ENCODE measurements at regions not wholly inside any gene's neighbourhood (a gene's known extent, or its start where the extent isn't known, plus 50 kb on each side); places are given as distances from the start of the nearest gene placed in this dataset.

GRCh38 chr9:119634006-119634405, 264.8 kb upstream of the BRINP1 start:
- Histone ChIP-seq H3K27me3 (ENCODE audit: control insufficient read depth in 4 of 4, insufficient read depth in 4 of 4, low read length in 3 of 4) (no peaks in the 10 kb centered on the region), H3K27ac (ENCODE audit: low read depth in 1 of 2, low read length in 2 of 2) (no peak overlapping the region), H3K9ac (ENCODE audit: low read depth in 1 of 2, low read length in 2 of 2) (no peak overlapping the region), H3K36me3 (ENCODE audit: control insufficient read depth in 4 of 4, insufficient read depth in 3 of 4, low read depth in 1 of 4, low read length in 3 of 4) (no peaks in the 10 kb centered on the region), H3K4me3 (ENCODE audit: low read depth in 1 of 3, low read length in 3 of 3) (no peak overlapping the region), H3K9me3 (ENCODE audit: control insufficient read depth in 4 of 4, low read length in 3 of 4) (peaks cover 0 to 4% (median 0%) of the 10 kb centered on the region in 4 donors), H3K4me1 (ENCODE audit: control insufficient read depth in 4 of 4, insufficient read depth in 4 of 4, low read length in 3 of 4) (no peaks in the 10 kb centered on the region)
- no peak for TF ChIP-seq YY1 (IDR thresholded peaks at IDR 0.05)
- no peak for TF ChIP-seq EGR1 (IDR thresholded peaks at IDR 0.05; ENCODE audit: low read depth in 2 of 2)
- no peak for TF ChIP-seq FOXA1 (IDR thresholded peaks at IDR 0.05)
- TF ChIP-seq, protein P1, sequence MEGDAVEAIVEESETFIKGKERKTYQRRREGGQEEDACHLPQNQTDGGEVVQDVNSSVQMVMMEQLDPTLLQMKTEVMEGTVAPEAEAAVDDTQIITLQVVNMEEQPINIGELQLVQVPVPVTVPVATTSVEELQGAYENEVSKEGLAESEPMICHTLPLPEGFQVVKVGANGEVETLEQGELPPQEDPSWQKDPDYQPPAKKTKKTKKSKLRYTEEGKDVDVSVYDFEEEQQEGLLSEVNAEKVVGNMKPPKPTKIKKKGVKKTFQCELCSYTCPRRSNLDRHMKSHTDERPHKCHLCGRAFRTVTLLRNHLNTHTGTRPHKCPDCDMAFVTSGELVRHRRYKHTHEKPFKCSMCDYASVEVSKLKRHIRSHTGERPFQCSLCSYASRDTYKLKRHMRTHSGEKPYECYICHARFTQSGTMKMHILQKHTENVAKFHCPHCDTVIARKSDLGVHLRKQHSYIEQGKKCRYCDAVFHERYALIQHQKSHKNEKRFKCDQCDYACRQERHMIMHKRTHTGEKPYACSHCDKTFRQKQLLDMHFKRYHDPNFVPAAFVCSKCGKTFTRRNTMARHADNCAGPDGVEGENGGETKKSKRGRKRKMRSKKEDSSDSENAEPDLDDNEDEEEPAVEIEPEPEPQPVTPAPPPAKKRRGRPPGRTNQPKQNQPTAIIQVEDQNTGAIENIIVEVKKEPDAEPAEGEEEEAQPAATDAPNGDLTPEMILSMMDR (IDR thresholded peaks at IDR 0.05; ENCODE audit: low read depth, low read length, missing input control) = no peak
- TF ChIP-seq TAF1 (conservative IDR thresholded peaks at IDR 0.05) = no peak
- TF ChIP-seq FOXA2 (IDR thresholded peaks at IDR 0.05) = no peak
- TF ChIP-seq, protein P2, sequence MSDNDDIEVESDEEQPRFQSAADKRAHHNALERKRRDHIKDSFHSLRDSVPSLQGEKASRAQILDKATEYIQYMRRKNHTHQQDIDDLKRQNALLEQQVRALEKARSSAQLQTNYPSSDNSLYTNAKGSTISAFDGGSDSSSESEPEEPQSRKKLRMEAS (IDR thresholded peaks at IDR 0.05) = no peak
- TF ChIP-seq JUND (IDR thresholded peaks at IDR 0.05) = no peak
- TF ChIP-seq, protein P3, sequence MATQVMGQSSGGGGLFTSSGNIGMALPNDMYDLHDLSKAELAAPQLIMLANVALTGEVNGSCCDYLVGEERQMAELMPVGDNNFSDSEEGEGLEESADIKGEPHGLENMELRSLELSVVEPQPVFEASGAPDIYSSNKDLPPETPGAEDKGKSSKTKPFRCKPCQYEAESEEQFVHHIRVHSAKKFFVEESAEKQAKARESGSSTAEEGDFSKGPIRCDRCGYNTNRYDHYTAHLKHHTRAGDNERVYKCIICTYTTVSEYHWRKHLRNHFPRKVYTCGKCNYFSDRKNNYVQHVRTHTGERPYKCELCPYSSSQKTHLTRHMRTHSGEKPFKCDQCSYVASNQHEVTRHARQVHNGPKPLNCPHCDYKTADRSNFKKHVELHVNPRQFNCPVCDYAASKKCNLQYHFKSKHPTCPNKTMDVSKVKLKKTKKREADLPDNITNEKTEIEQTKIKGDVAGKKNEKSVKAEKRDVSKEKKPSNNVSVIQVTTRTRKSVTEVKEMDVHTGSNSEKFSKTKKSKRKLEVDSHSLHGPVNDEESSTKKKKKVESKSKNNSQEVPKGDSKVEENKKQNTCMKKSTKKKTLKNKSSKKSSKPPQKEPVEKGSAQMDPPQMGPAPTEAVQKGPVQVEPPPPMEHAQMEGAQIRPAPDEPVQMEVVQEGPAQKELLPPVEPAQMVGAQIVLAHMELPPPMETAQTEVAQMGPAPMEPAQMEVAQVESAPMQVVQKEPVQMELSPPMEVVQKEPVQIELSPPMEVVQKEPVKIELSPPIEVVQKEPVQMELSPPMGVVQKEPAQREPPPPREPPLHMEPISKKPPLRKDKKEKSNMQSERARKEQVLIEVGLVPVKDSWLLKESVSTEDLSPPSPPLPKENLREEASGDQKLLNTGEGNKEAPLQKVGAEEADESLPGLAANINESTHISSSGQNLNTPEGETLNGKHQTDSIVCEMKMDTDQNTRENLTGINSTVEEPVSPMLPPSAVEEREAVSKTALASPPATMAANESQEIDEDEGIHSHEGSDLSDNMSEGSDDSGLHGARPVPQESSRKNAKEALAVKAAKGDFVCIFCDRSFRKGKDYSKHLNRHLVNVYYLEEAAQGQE (IDR thresholded peaks at IDR 0.05) = no peak
- TF ChIP-seq GABPA (IDR thresholded peaks at IDR 0.05 in 1 of 2, conservative IDR thresholded peaks at IDR 0.05 in 1 of 2) = no peak
- no peak for DNase-seq (ENCODE audit: low spot score)
- 76% methylated on average over 8 of the region's 8 CpGs for WGBS

GRCh38 chr9:119611565-119611964, 242.3 kb upstream of the BRINP1 start:
- TF ChIP-seq NR2F2 (IDR thresholded peaks at IDR 0.05) = no peak
- no peak for TF ChIP-seq RAD21 (IDR thresholded peaks at IDR 0.05)
- DNase-seq (ENCODE audit: low spot score) = no peak
- H3K27ac ChIP-seq (ENCODE audit: low read depth in 1 of 2, low read length in 2 of 2) = no peak overlapping the region
- H3K9me3 ChIP-seq (ENCODE audit: control insufficient read depth in 4 of 4, low read length in 3 of 4) = peaks cover 0 to 3% (median 0%) of the 10 kb centered on the region in 4 donors
- peaks cover 0 to 5% (median 0%) of the 10 kb centered on the region in 4 donors for H3K27me3 ChIP-seq (ENCODE audit: control insufficient read depth in 4 of 4, insufficient read depth in 4 of 4, low read length in 3 of 4)
- WGBS = 18% methylated on average over 1 of the region's 1 CpG
- no peaks in the 10 kb centered on the region for H3K36me3 ChIP-seq (ENCODE audit: control insufficient read depth in 4 of 4, insufficient read depth in 3 of 4, low read depth in 1 of 4, low read length in 3 of 4)
- no peak overlapping the region for H3K4me3 ChIP-seq (ENCODE audit: low read depth in 1 of 3, low read length in 3 of 3)
- no peak overlapping the region for H3K9ac ChIP-seq (ENCODE audit: low read depth in 1 of 2, low read length in 2 of 2)
- no peaks in the 10 kb centered on the region for H3K4me1 ChIP-seq (ENCODE audit: control insufficient read depth in 4 of 4, insufficient read depth in 4 of 4, low read length in 3 of 4)

DNA sequence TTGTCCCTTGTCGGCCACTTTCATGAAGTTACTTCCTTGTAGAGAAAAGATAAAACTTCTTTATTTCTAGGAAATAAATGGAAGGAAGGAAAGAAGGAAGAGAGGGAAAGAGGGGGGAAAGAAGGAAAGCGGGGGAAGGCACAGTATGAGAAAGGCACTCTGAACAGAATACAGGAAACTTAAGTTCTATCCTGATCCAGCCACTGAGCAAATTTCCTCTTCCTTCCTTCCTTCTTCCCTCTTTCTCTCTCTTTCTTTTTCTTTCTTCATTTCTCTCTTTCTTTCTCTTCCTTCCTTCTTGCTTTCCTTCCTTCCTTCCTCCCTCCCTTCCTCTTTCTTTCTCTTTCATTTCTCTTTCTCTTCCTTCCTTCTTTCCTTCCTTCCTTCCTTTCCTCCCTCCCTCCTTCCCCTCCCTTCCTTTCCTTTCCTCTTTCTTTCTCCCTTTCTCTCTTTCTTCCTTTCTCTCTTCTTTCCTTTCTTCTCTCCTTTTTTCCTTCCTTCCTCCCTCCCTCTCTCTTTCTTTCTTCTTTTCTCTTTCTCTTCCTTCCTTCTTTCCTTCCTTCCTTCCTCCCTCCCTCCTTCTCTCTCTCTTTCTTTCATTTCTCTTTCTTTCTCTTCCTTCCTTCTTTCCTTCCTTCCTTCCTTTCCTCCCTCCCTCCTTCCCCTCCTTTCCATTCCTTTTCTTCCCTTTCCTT, 240.2 kb upstream of the BRINP1 start:
- H3K9ac ChIP-seq (ENCODE audit: low read depth in 1 of 2, low read length in 2 of 2) = no peak overlapping the region
- 86% methylated on average over 2 of the region's 2 CpGs for WGBS
- H3K36me3 ChIP-seq (ENCODE audit: control insufficient read depth in 4 of 4, insufficient read depth in 3 of 4, low read depth in 1 of 4, low read length in 3 of 4) = no peaks in the 10 kb centered on the region
- H3K27ac ChIP-seq (ENCODE audit: low read depth in 1 of 2, low read length in 2 of 2) = no peak overlapping the region
- TF ChIP-seq HNF4G (IDR thresholded peaks at IDR 0.05) (no peak), YY1 (IDR thresholded peaks at IDR 0.05) (no peak), SP1 (IDR thresholded peaks at IDR 0.05) (no peak), RAD21 (IDR thresholded peaks at IDR 0.05) (no peak), ATF3 (IDR thresholded peaks at IDR 0.05) (no peak)
- no peak overlapping the region for H3K4me3 ChIP-seq (ENCODE audit: low read depth in 1 of 3, low read length in 3 of 3)
- no peaks in the 10 kb centered on the region for H3K27me3 ChIP-seq (ENCODE audit: control insufficient read depth in 4 of 4, insufficient read depth in 4 of 4, low read length in 3 of 4)
- H3K9me3 ChIP-seq (ENCODE audit: control insufficient read depth in 4 of 4, low read length in 3 of 4) = peaks cover 0 to 3% (median 0%) of the 10 kb centered on the region in 4 donors
- no peaks in the 10 kb centered on the region for H3K4me1 ChIP-seq (ENCODE audit: control insufficient read depth in 4 of 4, insufficient read depth in 4 of 4, low read length in 3 of 4)
- no peak for DNase-seq (ENCODE audit: low spot score)

Data from liver (tissue), 8 donors.